HFF-Myc (cell line): ENCODE measurements at regions not wholly inside any gene's neighbourhood (a gene's known extent, or its start where the extent isn't known, plus 50 kb on each side); places are given as distances from the start of the nearest gene placed in this dataset.

ENCODE experiments used
- DNase-seq: peaks from one replicate; pipeline ENCODE4 v3.0.0-alpha.2; 2011; ENCODE audit warnings: low read depth; ENCODE audit errors: extremely low read depth
- H3K4me3 ChIP-seq: replicated peaks from 2 replicates; pipeline ENCODE4 v1.5.1; 2011; ENCODE audit warnings: low read depth, mild to moderate bottlenecking, control low read depth, low read length
- CTCF ChIP-seq: IDR thresholded peaks from 2 replicates; pipeline ENCODE4 v1.5.1; 2012; ENCODE audit warnings: mild to moderate bottlenecking, low read depth, low read length, control low read depth; ENCODE audit errors: missing control alignments

- TF ChIP-seq CTCF: no peak
- no peak for DNase-seq
- no peak overlapping the region for H3K4me3 ChIP-seq
These were observed 324.6 kb downstream of the HRH4 start for GRCh38 chr18:24785019-24785418.

- no peak for DNase-seq
- no peak overlapping the region for H3K4me3 ChIP-seq
- no peak for TF ChIP-seq CTCF
These were observed 325.6 kb downstream of the HRH4 start for GRCh38 chr18:24786027-24786426.

- DNase-seq: no peak
- no peak overlapping the region for H3K4me3 ChIP-seq
- TF ChIP-seq CTCF: no peak
These were observed 329.9 kb downstream of the HRH4 start for GRCh38 chr18:24790347-24790746.

GRCh38 chr18:24791751-24792545 is 331.5 kb downstream of the HRH4 start:
- TF ChIP-seq CTCF: no peak
- H3K4me3 ChIP-seq: no peak overlapping the region
- DNase-seq: no peak

GRCh38 chr18:24793742-24794141 is 333.3 kb downstream of the HRH4 start:
- DNase-seq: no peak
- no peak for TF ChIP-seq CTCF
- no peak overlapping the region for H3K4me3 ChIP-seq

GRCh38 chr18:24795129-24795528 is 334.7 kb downstream of the HRH4 start:
- no peak for TF ChIP-seq CTCF
- DNase-seq: no peak
- no peak overlapping the region for H3K4me3 ChIP-seq

GRCh38 chr18:24797981-24798380 is 337.5 kb downstream of the HRH4 start:
- TF ChIP-seq CTCF: no peak
- DNase-seq: no peak
- no peak overlapping the region for H3K4me3 ChIP-seq
